NCI-H526 treated with DMSO at 0.1 percent for 48 hours (cell line): ENCODE measurements at regions not wholly inside any gene's neighbourhood (a gene's known extent, or its start where the extent isn't known, plus 50 kb on each side); places are given as distances from the start of the nearest gene placed in this dataset.
"Not testable (repeated sequence)": the region's sequence is repeated elsewhere in the genome, so short reads cannot be mapped to it uniquely, and the experiment has no call there.

Source experiments
- DNase-seq: peaks from one replicate; lab custom pipeline; 2025; lab: John Stamatoyannopoulos, UW

GRCh38 chr2:52017646-52018235 lies 985.8 kb upstream of the NRXN1 start:
- DNase-seq = no peak

GRCh38 chr2:52006821-52007366 lies 975.0 kb upstream of the NRXN1 start:
- not testable (repeated sequence) for DNase-seq

GRCh38 chr2:52000151-52000855 lies 968.4 kb upstream of the NRXN1 start:
- DNase-seq = no peak

- DNase-seq = no peak
These were observed 967.0 kb upstream of the NRXN1 start for GRCh38 chr2:51998890-51999289.

GRCh38 chr2:51997571-51997970 lies 965.6 kb upstream of the NRXN1 start:
- no peak for DNase-seq

GRCh38 chr2:51995293-51995692 lies 963.4 kb upstream of the NRXN1 start:
- DNase-seq = no peak

- no peak for DNase-seq
These were observed 962.3 kb upstream of the NRXN1 start for GRCh38 chr2:51994123-51994763.

GRCh38 chr2:51990684-51991083 lies 958.8 kb upstream of the NRXN1 start:
- DNase-seq = no peak

- no peak for DNase-seq
These were observed 954.2 kb upstream of the NRXN1 start for GRCh38 chr2:51986101-51986500.

- no peak for DNase-seq
These were observed 949.9 kb upstream of the NRXN1 start for GRCh38 chr2:51981783-51982182.

- no peak for DNase-seq
These were observed 944.7 kb upstream of the NRXN1 start for GRCh38 chr2:51976623-51977022.

- no peak for DNase-seq
These were observed 939.2 kb upstream of the NRXN1 start for GRCh38 chr2:51971136-51971535.

- DNase-seq = no peak
These were observed 937.4 kb upstream of the NRXN1 start for GRCh38 chr2:51969347-51969746.

- DNase-seq = no peak
These were observed 929.0 kb upstream of the NRXN1 start for GRCh38 chr2:51960841-51961335.

GRCh38 chr2:51960281-51960680 lies 928.3 kb upstream of the NRXN1 start:
- no peak for DNase-seq

GRCh38 chr2:51959696-51960095 lies 927.8 kb upstream of the NRXN1 start:
- no peak for DNase-seq

GRCh38 chr2:51953931-51954330 lies 922.0 kb upstream of the NRXN1 start:
- DNase-seq = no peak

- no peak for DNase-seq
These were observed 889.1 kb upstream of the NRXN1 start for GRCh38 chr2:51921076-51921475.

GRCh38 chr2:51920509-51920908 lies 888.6 kb upstream of the NRXN1 start:
- DNase-seq = no peak

GRCh38 chr2:51919395-51919794 lies 887.5 kb upstream of the NRXN1 start:
- DNase-seq = no peak

- DNase-seq = no peak
These were observed 886.2 kb upstream of the NRXN1 start for GRCh38 chr2:51918113-51918512.

- no peak for DNase-seq
These were observed 871.8 kb upstream of the NRXN1 start for GRCh38 chr2:51903728-51904127.

GRCh38 chr2:51899643-51900042 lies 867.7 kb upstream of the NRXN1 start:
- no peak for DNase-seq
